ENCODE measurements at regions not wholly inside any gene's neighbourhood (a gene's known extent, or its start where the extent isn't known, plus 50 kb on each side); places are given as distances from the start of the nearest gene placed in this dataset.

DNA sequence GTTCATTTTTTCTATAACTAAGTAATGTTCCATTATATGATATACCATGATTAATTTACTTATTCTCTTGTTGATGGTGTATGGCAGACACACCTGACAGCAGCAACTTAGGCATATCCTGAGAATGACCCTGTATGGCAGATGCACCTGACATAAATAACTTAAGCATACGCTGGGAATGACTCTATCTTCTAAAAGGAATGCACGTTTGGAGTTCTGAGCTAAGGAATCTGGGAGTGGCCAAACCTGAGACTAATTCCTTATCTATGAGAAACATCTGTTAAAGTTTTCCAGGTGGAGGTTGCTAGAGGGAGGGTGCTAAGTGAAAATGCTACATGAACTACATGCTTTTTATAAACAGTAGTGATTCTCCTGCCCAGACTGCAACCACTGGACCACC is 96.7 kb upstream of the RGS18 start:
- Histone ChIP-seq H3K56ac (ENCODE audit: insufficient read length, low read depth, low read length) (no peak overlapping the region), H2BK15ac (ENCODE audit: low read depth, low read length) (no peak overlapping the region), H3K27ac (ENCODE audit: insufficient read length, low read depth, low read length) (no peak overlapping the region), H4K8ac (replicated peaks; ENCODE audit: insufficient read length, low read depth, low read length) (no peak overlapping the region), H3T11ph (ENCODE audit: low read length) (no peak overlapping the region), H3K79me2 (ENCODE audit: insufficient read depth, low read length) (no peaks in the 10 kb centered on the region), H3K27me3 (ENCODE audit: insufficient read depth, low read length) (no peaks in the 10 kb centered on the region), H2BK12ac (ENCODE audit: insufficient read length, low read depth, low read length) (no peak overlapping the region), H2BK120ac (ENCODE audit: low read depth, low read length, poor library complexity, severe bottlenecking) (no peak overlapping the region), H2BK20ac (ENCODE audit: low read depth, low read length, poor library complexity, severe bottlenecking) (no peak overlapping the region), H3K23ac (ENCODE audit: insufficient read length, low read depth, low read length) (no peak overlapping the region), H3K79me1 (ENCODE audit: insufficient read depth, low read depth, low read length, poor library complexity, severe bottlenecking) (no peaks in the 10 kb centered on the region), H4K91ac (ENCODE audit: insufficient read length, low read depth, low read length) (no peak overlapping the region), H2AFZ (ENCODE audit: low read length) (no peak overlapping the region), H3K18ac (ENCODE audit: insufficient read length, low read depth, low read length) (no peak overlapping the region), H3K4me1 (ENCODE audit: insufficient read depth, low read length) (no peaks in the 10 kb centered on the region), H3K14ac (ENCODE audit: insufficient read depth, low read length) (no peak overlapping the region), H3K4me2 (ENCODE audit: insufficient read depth, insufficient read length, low read length) (no peak overlapping the region), H2AK5ac (ENCODE audit: insufficient read length, low read length) (no peak overlapping the region), H3K9ac (ENCODE audit: extremely low read depth, insufficient read length, low read length) (no peak overlapping the region), H3K23me2 (ENCODE audit: insufficient read length, low read depth, low read length, poor library complexity, severe bottlenecking) (no peaks in the 10 kb centered on the region), H4K20me1 (ENCODE audit: control insufficient read depth, insufficient read depth, insufficient read length) (no peaks in the 10 kb centered on the region), H3K9me3 (ENCODE audit: control insufficient read depth, low read depth, low read length) (no peaks in the 10 kb centered on the region), H2BK5ac (ENCODE audit: insufficient read length, low read length) (no peak overlapping the region), H4K5ac (ENCODE audit: insufficient read length, low read depth, low read length) (no peak overlapping the region), H3K4ac (ENCODE audit: low read depth, low read length) (no peak overlapping the region)
- H3K4me3 Mint-ChIP-seq = no peak overlapping the region
- no peaks in the 10 kb centered on the region for H3K36me3 Mint-ChIP-seq (ENCODE audit: insufficient read depth in 1 of 3, low read depth in 3 of 3)
- no peak for DNase-seq
- no peak for TF ChIP-seq CTCF (conservative IDR thresholded peaks at IDR 0.05)
- H3K27ac Mint-ChIP-seq = no peak overlapping the region
- WGBS (ENCODE audit: extremely low coverage, insufficient read length, low lambda C conversion rate) = no CpG with 5 or more reads among the region's 2 CpGs
- H3K27me3 Mint-ChIP-seq (ENCODE audit: low read depth) = no peaks in the 10 kb centered on the region
- H3K9me3 Mint-ChIP-seq = no peaks in the 10 kb centered on the region
- no peaks in the 10 kb centered on the region for H3K4me1 Mint-ChIP-seq
